DMS79 treated with DMSO at 0.1 percent for 48 hours (cell line): ENCODE measurements at regions not wholly inside any gene's neighbourhood (a gene's known extent, or its start where the extent isn't known, plus 50 kb on each side); places are given as distances from the start of the nearest gene placed in this dataset.
A peak's percentile ranks its signal among the peaks of the same experiment; 100 is the strongest.
"Not testable (repeated sequence)": the region's sequence is repeated elsewhere in the genome, so short reads cannot be mapped to it uniquely, and the experiment has no call there.

Experiments
- DNase-seq: peaks from one replicate; lab custom pipeline; 2025; lab: John Stamatoyannopoulos, UW

DNA sequence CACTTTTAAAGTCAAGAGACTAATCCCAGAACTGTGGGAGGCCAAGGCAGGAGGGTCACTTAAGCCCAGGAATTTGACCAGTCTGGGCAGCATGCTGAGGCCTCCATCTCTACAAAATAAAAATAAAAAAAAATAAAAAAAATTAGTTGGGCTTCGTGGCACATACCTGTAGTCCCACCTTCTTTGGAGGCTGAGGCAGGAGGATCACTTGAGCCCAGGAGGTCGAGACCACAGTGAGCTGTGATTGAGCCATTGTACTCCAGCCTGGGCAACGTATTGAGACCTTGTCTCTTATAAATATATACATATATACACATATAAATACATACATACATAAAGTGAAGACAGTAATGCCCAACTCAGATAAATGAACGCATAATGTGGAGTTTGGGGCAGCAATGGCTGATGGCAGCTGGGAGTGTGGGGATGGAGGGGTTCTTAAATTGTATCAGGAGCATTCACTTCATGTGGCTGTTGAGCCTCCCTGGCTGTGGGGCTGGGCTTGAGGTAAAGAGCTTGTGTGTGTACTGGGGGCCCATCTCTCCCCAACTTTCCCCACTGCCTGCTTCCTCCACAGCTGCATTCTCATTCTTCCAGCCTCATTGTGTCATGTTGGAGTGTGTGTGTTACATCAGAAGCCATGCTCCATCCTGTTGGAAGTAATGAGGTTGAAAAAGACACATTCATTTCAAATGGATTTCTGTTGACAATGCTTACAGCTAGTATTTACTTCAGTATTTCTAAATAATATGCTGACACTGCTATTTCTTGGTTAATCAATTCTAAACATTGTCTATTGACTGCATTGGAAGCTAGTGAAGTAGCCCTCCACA lies 96.5 kb upstream of the HS6ST1 start:
- no peak for DNase-seq

DNA sequence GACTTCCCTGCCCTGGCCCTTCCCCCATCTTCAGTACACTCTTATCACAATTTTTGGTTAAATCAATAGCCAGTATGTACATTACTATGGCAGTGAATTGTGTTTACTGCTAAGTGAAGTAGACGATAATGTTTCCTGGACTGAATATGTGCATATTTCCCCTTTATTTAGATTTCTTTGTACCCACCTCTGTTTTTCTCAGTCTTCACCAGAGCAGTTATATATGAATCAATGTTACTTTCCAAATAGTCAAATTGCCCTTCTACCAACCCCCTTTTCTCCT lies 97.1 kb upstream of the HS6ST1 start:
- DNase-seq: no peak

DNA sequence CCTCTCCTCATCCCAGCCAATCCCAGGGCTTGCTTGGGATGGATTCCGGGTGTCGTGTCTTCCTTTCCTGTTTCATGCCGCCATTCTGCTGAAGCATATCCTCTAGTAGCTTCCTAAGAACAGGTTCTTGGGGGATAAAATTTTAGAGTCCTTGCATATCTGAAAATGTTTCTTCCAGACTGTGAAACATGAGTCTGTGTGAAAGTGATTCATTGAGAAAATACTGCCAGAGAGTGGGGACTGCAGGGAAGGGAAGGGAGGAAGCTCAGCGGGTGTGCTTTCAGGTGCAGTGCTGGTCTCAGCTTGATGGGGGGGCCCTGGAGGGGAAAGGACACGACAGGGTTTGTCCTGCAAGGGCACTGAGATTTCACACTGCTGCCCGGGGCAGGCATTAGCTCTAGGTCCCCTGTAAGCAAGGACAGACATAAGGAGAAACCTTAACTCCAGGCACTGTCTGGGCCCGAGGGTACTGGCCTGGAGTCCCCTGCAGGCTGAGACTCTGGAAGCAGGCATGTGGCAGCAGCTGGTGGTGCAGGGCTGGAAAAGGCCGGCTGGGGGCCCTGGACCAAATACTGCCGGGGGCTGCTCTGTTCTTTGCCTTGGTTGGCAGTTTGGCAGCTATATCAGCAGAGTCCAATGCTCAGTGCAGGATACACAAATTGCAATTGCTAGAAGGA lies 97.6 kb upstream of the HS6ST1 start:
- no peak for DNase-seq

DNA sequence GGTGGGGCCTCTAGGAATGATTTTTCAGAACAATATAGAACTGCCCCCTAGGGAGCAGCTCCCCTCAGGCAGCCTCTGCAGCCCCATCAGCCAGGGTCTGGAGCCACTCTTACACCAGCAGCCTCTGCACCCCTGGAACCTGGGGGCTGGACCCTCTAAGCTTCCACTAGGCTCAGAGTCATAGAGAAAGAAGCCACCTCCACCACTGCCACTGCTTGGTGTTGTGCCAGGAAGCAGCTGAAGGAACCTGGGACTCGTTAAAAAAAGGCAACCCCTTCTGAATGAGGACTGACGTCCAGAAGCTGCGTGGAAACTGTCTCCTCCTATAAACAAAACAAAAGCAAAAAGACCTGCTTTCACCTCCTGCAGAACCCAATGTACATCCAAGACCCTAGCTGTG lies 98.1 kb upstream of the HS6ST1 start:
- DNase-seq: no peak

DNA sequence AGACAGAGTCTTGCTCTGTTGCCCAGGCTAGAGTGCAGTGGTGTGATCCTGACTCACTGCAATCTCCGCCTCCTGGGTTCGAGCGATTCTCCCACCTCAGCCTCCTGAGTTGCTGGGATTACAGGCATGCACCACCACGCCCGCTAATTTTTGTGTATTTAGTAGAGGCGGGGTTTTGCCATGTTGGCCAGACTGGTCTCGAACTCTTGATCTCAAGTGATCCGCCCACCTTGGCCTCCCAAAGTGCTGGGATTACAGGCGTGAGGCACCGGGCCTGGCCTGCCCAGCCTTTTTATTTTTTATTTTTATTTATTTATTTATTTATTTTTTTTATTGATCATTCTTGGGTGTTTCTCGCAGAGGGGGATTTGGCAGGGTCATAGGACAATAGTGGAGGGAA lies 98.6 kb upstream of the HS6ST1 start:
- DNase-seq: not testable (repeated sequence)

DNA sequence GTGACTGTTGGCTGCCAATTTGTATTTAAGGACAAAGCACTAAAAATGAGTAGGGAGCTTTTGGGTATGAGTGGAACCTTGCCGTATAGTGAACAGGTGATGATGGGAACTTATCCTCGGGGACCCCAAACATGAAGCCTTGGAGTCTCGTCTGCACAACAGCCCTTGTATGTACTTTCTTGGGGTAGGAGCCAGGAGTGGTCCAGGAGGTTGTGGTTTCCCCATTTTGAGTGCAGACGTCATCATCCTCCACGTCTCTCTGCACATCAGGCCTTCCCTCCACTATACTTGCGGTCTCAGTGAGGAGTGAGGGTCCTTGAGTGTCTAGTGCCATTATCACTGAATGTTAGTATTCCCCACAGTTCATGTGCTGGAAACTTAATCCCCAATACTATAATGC lies 101.5 kb upstream of the HS6ST1 start:
- DNase-seq: no peak

DNA sequence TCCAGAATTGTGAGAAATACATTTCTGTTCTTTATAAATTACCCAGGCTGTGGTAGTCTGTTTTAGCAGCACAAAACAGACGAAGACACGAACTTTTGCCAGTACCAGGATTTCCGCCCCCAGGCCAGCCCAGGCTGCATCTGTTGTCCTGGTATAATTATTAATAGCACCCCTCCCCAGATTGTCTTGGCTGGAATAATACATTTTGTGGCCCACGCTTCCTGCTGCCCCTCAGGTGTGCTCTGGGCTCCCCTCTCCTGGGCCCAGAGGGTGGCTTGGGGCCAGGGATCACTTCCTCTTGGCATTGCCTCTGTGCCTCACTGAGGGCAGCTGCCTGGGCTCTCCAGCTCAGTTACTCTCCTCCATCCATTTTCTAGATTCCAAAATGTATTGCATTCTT lies 102.1 kb upstream of the HS6ST1 start:
- no peak for DNase-seq

DNA sequence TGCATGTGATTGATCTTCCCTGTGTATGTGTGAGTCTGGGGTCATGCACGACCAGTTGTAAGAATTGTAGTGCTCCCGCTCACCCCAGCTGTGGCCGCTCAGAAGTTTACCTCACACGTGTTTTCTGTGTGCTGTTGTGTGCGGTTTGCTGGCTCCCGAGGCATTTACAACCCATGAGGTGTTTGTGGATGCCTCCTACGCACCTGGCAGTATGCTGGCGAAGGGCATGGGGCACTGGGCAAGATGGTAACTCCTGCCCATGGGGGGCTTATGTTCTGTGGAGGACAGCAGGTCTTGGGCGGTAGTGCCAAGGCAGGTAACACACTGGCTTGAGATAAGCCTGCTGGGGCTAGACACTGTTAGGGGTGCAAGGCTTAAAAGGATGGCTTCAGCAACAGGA lies 102.6 kb upstream of the HS6ST1 start:
- DNase-seq: no peak

DNA sequence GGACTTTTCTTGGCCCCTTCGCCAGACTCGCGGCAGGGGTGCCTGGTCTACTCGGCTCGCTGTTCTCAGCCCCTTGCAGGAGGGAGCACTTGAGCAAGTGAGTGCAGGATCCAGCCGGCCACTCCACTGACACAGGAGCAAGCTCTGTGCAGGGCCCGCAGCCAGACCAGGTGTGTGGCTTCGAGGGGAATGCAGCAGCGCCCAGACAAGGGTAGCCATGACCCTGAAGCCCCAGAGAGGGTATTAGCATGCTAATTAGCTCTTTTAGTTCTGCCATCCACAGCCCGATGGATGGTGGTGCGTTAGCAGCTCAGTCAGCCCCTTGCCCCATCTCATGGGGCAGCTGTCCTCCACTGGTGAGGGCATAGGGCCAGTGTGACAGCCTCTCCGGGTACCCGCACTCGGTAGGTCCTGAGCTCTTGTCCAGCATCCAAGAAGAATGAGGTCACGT lies 103.2 kb upstream of the HS6ST1 start:
- peak; percentile 28 for DNase-seq

DNA sequence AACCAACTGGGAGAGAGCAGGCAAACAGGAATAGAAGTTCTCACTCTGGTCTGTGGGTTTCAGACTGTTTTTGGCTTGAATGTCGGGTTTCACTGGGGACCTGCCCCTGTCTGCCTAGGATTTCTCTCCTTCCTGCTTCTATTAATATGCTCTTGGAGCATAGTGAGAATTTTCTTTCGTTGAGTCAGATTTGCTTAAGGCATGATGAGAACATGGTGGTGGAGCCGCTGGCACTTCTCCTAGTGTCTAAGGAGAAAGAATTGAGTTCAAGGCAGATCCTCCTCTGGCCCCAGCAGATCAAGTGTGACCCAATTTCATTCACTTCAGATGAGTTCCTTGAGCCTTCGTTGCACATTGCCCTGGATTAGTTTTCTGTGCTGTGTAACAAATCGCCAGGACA lies 103.9 kb upstream of the HS6ST1 start:
- no peak for DNase-seq

DNA sequence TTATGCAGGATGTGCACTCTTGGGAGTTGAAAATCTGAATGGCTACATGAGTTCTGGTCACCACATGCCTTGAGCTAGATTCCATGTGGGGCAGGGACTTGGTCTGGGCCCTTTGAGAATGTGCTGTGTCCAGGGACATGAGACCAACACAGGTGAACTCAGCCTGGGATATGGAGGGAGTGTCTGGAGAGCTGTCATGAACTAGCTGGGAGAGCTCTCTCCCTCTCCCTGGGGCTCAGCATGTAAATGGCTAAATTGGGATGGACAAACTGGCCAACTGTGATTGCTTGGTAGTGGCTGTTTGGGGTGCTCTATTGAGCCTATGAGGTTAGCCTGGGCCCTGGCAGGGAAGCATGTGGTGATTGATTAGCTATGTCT lies 105.1 kb upstream of the HS6ST1 start:
- no peak for DNase-seq

DNA sequence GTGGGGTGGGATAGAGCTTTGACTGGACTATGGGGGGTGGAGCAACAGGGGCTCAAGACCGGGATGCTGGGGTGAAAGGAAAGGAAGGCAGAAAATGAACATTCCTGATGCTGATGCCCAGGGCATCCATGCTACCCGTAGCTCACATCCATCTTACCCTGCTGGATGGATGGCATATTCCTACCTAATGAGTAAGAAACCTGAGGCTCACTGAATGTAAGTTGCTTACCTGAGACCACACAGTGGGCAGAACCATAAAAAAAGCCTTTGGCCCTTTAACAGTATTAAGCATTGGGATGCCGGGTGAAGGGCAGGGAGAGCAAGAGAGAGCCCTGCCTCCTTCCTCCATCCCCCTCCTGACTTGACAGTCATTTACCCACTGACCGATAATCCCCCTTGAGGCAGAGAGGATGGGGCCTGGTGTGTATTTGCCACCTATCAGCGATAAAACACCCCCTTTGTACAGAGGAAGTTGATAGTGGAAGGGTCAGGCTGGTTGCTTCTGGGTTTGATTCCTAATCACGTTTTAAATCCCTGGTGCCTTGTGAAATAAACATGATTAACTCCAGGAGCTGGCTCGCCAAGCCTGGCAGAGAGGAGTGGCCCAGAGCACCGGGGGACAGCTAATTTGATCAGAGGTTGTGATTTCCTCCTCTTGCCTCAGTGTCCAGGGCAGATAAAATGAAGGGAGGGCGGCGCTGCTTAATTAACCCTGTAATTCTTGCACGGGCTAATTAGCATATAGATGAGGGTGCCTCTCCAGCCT lies 105.9 kb upstream of the HS6ST1 start:
- no peak for DNase-seq

DNA sequence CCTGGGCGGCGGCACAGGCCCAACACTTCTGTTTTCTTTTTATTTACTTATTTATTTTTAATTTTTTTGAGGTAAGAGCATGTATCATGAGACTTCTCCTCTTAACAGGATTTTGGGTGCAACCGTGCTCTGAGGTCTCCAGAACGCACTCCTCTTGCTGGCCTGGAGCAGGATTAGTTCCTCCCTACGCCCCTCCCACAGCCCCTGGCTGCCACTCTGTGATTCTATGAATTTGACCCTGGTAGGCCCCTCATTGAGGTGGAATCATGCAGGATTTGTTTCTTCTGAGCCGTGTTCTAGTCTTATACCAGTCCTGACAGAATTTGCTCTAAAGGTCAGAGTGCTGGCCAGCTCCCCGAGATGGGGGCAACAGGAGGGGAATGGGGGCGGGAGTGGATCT lies 106.5 kb upstream of the HS6ST1 start:
- no peak for DNase-seq

DNA sequence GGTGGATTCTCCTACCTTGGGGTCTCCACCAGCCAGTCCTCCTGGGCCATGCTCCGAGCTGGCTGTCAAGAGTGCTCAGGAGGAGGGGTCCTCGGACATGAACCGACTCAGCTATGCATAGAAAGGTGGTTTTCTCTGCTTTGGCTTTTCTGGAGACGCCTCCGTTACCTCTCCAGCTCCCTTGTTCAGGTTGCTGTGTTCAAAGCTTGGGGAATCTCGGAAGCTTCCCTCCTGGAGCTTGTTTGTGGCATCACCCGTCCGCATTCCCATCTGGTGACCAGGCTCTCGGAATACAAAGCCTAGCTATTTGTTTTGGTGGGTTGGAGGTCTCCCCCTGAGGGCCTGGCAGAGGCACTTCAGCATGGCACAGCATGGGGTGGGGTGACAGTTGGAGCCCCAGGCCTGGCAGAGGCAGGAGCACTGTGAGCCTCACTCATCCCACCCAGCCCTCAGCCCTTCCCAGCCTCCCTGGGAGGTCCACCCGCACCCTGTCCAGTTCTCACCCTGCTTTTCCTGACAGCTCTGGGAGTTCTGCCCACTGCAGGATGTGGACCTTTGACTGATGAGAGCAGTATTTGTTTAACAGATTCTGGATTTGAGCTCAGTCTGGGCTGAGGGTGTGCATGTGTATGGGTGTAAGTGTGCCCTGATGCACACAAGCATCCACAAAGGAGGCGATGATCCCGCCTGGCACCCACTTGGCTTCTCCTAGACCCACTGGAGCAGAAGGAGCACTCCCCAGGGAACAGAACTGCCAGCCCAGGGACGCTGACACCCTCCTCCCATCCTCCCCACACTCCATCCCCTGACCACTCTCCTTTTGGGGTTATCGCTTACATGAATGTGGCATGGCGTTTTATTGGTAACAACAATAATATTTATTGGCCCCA lies 107.3 kb upstream of the HS6ST1 start:
- no peak for DNase-seq

DNA sequence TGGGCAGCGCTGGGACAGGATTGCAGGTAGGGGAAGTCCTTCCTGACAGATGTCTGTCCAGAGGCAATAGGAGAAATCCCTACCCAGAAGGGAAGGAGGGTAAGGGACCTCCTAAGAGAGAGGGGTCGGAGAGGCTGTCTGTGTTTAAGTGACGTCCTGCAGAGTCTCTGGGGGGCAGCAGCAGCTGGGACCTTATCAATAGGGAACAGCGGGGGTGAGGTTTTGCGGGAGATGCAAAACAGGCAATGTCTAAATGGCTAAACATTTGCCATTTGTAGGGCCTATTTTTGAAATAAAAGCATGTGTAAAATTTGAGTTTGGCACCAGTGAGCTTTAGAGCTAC lies 108.7 kb upstream of the HS6ST1 start:
- no peak for DNase-seq

DNA sequence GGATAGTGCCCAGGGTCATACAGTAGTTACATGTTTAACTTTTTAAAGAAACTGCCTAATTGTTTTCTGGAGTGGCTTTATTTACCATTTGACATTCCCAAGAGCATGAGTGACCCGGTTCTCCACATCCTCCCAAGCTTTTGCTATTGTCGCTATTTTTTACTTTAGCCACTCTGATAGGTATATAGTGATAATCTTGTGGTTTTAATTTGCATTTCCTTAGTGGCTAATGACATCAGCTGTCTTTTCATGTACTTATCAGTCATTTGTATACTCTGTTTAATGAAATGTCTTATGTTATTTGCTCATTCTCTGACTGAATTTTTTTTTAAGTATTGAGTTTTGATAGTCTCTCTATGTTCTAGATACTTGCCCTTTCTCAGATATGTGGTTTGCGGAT lies 109.7 kb upstream of the HS6ST1 start:
- no peak for DNase-seq

DNA sequence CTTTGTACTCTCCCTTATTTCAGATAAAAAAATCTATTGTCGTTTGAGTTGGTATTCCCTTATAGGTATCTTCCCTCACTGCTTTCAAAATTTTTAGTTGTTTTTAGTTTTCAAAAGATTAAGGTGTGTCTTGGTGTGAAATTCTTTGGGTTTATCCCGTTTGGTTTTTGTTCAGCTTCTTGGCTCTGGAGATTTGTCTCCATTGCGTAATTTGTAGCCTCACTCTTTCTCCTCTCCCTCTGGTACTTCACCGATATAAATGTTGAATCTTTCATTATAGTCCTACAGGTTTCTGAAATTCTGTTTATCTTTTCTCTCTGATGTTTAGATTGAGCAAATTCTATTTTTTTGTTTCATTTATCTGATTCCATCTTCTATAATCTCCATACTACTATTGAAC lies 113.8 kb upstream of the HS6ST1 start:
- no peak for DNase-seq

DNA sequence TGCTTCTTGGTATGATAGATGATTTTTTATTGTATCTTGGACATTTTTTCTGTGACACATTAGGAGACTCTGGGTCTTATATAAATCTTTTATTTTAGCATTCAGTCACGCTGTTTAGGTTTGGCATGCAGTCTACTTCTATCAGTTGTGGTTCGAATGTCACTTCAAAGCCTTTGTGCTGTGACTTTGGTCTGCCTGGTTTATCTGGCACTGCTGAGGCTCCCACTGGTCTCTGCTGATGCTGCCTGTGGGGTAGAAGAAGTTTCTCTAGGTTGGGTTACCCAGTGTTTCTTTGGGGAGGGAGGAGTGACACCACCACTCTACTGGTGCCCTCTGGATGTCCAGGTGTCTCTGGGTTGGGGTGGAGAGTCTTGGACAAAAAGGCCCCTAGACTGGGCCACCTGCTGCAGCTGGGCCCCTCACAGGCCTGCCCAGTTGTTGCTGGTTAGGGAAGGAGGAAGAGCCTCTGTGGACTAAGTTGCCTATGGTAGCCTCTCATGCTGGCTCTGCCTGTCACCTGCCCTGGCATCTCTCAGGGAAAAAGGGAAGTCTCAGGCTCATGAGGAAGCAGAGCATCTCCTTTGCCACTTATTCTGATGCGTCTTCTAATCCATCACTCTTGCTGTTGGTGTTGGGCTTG lies 115.4 kb upstream of the HS6ST1 start:
- no peak for DNase-seq

DNA sequence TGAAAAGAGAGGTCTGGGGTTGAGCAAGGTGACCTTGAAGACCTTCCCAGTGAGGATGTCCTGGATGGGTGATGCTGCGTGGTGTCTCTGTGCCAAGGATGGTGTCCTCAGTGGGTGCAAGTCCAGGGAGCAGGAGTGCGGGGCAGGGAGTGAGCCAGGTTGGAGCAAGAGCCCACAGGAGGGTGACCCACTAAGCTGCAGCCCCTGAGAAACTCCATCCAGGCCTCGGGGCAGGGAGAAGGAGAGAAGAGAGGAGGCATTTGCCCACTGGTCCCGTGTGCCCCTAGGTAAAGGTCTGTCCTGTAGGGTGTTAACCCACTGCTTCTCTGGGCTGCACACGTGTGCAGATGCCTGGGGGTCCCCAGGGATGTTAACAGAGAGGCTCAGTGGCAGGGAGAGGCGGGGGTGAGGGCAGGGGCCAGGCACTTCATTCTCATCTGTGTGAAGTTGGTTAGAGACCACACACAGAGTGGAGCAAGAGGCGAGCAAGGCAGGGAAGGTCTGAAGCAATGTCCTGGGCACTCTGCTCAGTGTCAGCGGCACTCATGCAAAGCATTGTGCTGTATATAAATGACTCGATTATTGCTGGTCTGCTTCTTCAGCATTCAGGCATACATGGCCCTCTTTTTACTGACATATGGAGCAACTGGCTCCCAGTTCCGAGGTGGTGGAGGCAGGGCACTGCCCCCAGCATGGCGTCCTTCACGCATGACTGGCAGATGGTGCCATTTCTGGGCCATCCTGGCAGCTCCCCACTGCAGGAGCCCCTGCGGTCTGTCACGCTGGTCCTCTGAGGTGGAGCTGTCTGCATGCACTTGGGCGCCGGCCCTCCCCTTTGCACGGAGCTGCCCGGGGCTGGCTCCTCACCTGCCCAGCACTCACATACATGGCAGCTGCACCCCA lies 117.2 kb upstream of the HS6ST1 start:
- DNase-seq: no peak

DNA sequence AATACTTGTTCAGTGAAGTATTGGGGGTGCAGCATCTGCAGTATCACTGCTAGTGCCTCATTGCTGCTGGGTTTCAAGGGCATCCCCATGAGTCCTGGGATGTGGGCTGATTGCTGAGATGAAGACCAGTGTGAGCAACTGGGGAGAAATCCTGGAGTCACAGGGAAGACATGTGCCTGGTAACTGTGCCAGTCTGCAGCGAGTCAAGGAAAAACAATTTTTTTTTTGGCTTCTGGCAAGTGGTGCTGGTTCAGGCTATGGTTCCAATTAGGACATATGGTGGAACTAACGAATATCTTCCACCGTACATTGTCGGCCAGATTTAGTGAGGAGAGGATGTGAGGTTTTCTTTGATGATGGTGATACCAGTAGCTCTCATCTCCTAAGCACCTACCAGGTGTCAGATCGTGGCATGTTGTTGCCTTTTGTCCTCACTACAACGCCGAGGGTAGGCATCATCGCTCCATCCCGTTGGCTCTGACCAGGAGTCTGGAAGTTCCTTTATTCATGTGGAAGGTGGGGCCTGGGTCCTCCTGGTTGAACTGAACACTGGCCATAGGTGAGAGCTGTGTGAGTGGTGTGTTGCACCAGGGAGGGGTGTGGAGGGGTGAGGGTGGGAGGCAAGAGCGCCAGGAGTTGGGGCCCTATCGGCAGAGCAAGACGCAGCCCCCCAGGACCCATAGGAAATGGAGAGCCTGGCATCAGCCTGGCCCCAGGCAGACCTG lies 118.0 kb upstream of the HS6ST1 start:
- DNase-seq: no peak
